GM10266 (cell line): ENCODE measurements at regions not wholly inside any gene's neighbourhood (a gene's known extent, or its start where the extent isn't known, plus 50 kb on each side); places are given as distances from the start of the nearest gene placed in this dataset.
"Not testable (repeated sequence)": the region's sequence is repeated elsewhere in the genome, so short reads cannot be mapped to it uniquely, and the experiment has no call there.

ENCODE experiments used
- DNase-seq: peaks from one replicate; pipeline ENCODE4 v3.0.0; 2012; ENCODE audit errors: extremely low spot score
- TF ChIP-seq, protein P1 (sequence below): IDR thresholded peaks from 2 replicates; pipeline ENCODE4 v1.5.1; 2012; ENCODE audit warnings: mild to moderate bottlenecking, low read depth; ENCODE audit not compliant: control insufficient read depth, insufficient read depth; ENCODE audit errors: missing control alignments

DNA sequence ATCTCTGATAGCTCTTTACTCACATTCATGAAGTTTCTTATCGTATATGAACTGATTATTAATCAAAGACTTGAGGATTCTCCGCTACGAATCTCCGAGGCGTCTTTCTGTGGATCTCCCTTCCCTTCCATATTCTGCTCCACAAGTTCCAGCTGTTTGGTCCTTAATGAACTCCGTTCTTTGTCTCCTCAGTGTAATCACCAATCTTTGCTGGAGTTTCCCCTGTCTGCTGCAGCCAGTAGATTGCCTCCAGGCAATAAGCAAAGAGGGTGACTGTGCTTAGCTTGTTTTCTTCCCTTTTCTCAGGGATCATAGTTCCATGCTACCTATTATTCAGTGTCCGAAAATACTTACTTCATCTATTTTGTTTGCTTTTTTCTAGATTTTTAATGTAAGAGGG is 169.6 kb upstream of the FOLH1 start:
- TF ChIP-seq, protein P1, sequence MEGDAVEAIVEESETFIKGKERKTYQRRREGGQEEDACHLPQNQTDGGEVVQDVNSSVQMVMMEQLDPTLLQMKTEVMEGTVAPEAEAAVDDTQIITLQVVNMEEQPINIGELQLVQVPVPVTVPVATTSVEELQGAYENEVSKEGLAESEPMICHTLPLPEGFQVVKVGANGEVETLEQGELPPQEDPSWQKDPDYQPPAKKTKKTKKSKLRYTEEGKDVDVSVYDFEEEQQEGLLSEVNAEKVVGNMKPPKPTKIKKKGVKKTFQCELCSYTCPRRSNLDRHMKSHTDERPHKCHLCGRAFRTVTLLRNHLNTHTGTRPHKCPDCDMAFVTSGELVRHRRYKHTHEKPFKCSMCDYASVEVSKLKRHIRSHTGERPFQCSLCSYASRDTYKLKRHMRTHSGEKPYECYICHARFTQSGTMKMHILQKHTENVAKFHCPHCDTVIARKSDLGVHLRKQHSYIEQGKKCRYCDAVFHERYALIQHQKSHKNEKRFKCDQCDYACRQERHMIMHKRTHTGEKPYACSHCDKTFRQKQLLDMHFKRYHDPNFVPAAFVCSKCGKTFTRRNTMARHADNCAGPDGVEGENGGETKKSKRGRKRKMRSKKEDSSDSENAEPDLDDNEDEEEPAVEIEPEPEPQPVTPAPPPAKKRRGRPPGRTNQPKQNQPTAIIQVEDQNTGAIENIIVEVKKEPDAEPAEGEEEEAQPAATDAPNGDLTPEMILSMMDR: no peak
- DNase-seq: no peak

DNA sequence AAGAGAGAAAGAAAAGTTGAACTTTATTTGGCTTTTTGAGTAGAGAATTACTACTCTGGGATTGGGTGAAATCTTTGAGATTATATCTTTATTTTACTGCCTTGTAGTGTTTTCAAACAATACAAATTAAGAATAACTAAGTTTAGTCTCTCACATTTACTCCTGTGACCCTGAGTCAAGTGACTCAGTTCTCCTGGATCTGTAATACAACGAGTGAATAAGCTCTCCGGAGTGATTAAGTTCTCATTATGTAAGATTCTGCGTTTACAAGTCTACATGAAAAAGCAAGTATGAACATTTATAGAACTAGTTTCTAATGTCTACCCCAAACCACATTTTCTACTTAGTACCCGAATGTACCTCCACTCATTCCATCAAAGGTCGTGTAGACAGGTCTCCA is 165.5 kb upstream of the FOLH1 start:
- DNase-seq: not testable (repeated sequence)

DNA sequence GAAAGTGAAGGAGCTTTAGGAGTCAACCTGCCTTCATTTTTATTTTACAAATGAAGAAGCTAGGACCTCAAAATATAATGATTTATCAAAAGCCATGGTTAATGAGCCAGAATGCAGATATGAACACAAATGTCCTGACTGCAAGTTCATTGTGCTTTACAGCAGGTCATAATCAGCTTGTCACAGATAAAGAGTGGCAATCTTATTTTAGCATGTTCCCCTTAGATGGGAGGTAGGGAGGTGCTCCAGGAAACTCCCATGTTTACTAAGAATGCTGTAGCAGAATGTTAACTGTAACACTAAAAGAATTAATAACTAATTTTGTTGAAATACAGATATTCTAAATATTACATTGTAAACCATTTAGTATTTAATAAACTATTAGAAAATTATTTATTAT is 165.0 kb upstream of the FOLH1 start:
- DNase-seq: not testable (repeated sequence)

DNA sequence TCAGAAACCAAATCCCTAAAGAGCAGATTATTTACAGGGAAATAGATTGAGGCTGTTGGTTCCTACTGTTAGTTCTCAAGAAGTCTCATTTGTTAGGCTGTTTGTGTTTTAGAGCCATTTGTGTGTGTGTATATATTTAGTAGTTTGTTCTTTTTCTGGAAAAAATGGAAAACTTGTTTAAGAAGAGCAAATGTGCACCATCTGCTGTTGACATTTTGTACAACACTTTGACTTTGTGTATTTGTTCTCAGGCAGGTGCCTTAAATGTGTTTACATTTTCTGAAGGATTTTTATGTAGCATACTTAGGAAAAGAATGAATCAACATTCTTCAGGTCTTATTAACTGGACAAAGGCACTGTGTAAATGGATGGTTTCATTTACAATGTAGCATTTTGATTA is 163.7 kb upstream of the FOLH1 start:
- TF ChIP-seq, protein P1: peak; percentile 8
- DNase-seq: not testable (repeated sequence)

DNA sequence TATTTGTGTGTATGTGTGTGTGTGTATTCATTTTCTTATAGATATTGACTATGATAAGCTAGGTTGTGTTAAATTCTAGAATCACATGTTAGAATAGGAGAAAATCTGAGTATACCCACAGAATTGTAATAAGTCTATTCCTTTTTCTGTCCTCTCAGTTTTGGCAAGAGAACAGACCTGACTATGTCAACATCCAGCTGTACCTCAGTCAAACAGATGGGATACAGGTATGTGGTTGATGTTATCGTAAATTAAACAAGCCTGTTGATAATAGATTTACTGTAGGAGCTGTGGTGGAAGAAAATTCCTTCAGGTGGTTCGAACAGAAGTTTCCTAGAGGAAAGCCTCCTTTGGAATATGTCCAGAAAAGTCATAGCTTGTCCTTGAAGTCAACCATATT is 160.2 kb upstream of the FOLH1 start:
- not testable (repeated sequence) for DNase-seq

DNA sequence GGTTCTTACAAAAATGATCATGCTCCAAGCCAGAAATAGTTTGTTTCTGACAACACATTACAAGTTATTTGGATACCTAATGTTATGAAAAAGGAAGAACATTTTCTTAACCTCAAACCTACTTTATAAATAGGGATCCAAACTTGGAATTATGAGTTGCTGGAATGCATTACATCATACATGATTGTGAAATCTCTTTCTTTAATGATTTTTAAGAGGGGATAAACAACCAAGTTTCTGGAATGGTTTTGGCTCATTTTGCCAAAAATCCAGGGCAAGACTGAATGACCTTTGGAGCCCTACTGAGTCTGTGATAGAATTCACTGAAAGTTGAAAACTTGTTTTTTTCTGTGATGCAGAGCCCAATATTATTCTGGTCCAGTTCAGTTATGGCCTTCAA is 157.0 kb upstream of the FOLH1 start:
- DNase-seq: not testable (repeated sequence)

DNA sequence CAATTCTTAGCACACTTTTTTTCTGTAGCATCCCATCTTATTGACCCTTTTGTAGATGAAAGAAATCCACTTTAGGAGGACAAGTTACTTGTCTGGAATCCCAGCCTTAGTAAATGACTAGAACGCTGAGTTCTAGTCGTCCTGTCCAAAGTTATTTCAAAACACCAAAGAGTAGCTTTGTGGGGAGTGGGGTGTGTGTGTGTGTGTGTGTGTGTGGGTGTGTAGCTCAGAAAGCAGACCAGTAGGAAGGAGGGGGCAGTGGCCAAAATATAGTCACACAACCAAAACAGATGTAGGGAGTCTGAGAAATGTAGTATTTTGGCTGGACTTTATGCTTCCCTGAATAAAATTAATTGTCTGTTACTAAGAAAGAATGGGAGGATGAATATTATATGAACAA is 154.6 kb upstream of the FOLH1 start:
- not testable (repeated sequence) for DNase-seq

DNA sequence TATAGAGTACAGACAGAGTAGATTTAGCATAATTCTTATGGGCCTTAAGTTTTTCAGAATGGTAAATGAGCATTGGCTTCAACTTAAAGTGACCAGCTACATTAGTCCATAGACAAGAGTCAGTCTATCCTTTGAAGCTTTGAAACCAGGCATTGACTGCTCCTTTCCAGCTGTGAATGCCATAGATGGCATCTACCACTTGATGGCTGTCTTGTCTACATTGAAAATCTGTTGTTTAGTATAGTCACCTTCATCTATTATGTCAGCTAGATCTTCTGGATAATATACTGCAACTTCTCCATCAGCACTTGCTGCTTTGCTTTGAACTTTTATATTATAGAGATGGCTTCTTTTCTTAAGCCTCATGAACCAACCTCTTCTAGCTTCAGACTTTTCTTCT is 146.1 kb upstream of the FOLH1 start:
- not testable (repeated sequence) for DNase-seq

DNA sequence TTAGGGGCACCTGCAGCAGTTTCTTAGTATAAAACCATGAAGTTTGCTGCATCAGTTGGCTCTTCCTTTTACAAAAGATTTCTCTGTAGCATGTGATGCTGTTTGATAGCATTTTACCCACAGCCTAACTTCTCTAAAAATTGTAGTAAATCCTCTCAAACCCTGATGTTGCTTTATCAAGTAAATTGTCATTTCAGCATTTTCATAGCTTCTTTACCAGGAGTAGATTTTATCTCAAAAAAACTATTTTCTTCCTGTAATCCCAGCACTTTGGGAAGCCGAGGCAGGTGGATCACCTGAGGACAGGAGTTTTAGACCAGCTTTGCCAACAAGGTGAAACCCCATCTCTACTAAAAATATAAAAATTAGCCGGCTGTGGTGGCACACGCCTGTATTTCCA is 144.5 kb upstream of the FOLH1 start:
- DNase-seq: not testable (repeated sequence)

DNA sequence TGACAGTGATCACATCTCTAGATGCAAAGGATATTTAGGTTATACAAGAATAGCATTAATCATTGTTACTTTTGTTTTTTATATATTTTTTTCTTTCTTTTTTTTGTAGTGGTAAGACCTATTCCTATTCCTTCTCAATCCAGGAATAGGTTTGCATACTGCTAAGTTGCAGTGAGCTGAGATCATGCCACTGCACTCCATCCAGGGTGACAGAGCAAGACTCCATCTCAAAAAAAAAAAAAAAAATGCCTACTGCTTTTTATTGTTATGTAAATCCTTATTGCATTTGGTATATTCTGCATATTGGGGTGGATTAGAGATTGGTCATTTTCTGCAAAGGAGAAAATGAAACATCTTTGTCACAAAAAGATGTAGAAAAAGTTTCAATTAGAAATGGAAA is 138.2 kb upstream of the FOLH1 start:
- DNase-seq: not testable (repeated sequence)

DNA sequence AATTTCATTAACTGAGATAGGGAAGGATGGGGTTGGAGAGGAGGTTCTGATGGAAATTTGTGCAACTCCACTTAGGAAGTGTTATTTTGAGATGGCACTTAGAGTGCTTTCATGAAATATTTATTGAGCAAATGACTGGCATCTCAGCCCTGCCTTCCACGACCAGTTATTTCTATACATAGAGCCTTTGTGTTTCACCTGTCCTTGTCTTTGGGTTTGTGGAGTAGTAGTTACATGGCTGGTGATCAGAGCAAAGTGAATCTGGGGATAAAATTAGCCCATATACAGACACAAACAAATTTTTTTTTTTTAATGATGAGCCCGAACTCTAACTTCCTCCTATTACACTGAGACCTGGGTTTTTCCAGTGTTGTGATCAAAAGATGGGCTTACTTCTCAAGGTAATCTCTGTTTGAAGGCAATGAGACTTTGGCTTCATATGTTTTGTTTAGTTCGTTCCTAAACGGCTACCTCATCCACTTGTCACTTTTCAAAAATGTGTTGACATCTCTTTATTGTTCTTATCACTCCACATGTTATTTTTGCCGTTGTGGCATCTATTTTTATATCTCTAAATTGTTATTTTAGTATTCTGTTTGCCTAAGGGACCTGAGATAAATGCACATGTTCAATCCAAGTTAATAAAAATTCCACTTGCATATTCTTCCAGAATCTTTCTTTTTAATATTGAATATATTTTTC is 120.2 kb upstream of the FOLH1 start:
- DNase-seq: not testable (repeated sequence)

DNA sequence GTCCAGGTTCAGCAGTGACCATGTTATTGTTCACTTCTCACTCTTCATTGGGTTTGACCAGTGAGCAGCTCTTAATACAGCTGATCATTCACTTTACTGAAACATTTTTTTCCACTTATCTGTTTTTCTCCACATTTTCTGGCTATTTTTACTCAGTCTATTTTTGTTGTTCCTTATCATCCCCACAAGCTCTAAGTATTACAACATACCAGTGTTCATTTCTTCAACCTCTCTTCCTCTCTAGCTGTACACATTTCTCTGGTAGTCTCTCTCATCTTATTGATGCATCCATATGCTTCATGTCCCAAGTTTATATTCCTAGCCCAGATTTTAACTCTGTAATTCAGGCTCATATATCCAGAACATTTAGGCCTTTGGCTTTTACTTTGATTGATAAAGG is 119.4 kb upstream of the FOLH1 start:
- not testable (repeated sequence) for DNase-seq

DNA sequence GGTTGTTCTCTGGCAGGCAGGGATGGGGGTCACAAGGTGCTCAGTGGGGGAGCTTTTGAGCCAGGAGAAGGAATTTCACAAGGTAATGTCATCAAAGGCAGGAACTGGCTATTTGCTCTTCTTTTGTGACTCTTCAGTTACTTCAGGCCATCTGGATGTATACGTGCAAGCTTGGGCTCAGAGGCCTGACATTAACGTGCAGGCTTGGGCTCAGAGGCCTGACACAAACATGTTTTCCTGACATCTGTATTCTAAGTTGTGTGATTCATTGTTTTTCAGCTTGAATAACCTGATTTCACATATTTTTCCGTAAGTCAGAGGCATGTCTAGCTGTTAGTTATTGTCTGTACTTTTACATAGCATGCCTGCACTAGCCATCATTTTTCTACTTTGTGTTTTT is 118.2 kb upstream of the FOLH1 start:
- not testable (repeated sequence) for DNase-seq

DNA sequence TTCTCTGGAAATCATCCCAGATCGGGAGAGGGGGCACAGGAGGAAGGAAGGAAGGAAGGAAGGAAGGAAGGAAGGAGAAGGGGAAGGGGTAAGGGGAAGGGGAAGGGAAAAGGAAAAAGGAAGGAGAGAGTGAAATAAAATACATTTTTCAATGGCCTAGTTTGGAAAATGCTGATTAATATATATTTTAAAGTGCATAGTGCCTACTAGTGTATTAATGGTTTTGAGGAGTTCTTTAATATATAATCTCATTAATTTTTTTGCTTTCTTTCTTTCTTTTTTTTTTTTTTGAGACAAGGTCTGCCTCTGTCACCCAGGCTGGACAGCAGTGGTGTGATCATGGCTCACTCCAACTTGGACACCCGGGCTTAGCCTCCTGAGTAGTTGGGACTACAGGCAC is 107.8 kb upstream of the FOLH1 start:
- DNase-seq: no peak
- TF ChIP-seq, protein P1: no peak
